HG03469 (cell line): ENCODE measurements at regions not wholly inside any gene's neighbourhood (a gene's known extent, or its start where the extent isn't known, plus 50 kb on each side); places are given as distances from the start of the nearest gene placed in this dataset.
"Not testable (repeated sequence)": the region's sequence is repeated elsewhere in the genome, so short reads cannot be mapped to it uniquely, and the experiment has no call there.

ENCODE experiments used
- ATAC-seq: cut with Tn5 transposase; IDR thresholded peaks from one replicate; pipeline ENCODE4 v1.9.1; 2021; ENCODE audit warnings: mild to moderate bottlenecking, moderate library complexity, moderate number of reproducible peaks; ENCODE audit not compliant: unreplicated experiment

GRCh38 chr13:73544175-73544574 lies 485.4 kb downstream of the KLF5 start:
- no peak for ATAC-seq

- no peak for ATAC-seq
Observed at GRCh38 chr13:73542446-73542845, 483.6 kb downstream of the KLF5 start.

GRCh38 chr13:73536865-73537264 lies 478.1 kb downstream of the KLF5 start:
- ATAC-seq: no peak

GRCh38 chr13:73535341-73535740 lies 476.5 kb downstream of the KLF5 start:
- ATAC-seq: no peak

GRCh38 chr13:73532987-73533510 lies 474.2 kb downstream of the KLF5 start:
- no peak for ATAC-seq

GRCh38 chr13:73532582-73532981 lies 473.8 kb downstream of the KLF5 start:
- no peak for ATAC-seq

- no peak for ATAC-seq
Observed at GRCh38 chr13:73531014-73531413, 472.2 kb downstream of the KLF5 start.

GRCh38 chr13:73522937-73523336 lies 464.1 kb downstream of the KLF5 start:
- no peak for ATAC-seq

GRCh38 chr13:73521985-73522524 lies 463.2 kb downstream of the KLF5 start:
- no peak for ATAC-seq

- ATAC-seq: no peak
Observed at GRCh38 chr13:73521290-73521624, 462.5 kb downstream of the KLF5 start.

- no peak for ATAC-seq
Observed at GRCh38 chr13:73520566-73521289, 461.9 kb downstream of the KLF5 start.

- ATAC-seq: not testable (repeated sequence)
Observed at GRCh38 chr13:73520135-73520534, 461.3 kb downstream of the KLF5 start.

GRCh38 chr13:73519396-73520116 lies 460.8 kb downstream of the KLF5 start:
- no peak for ATAC-seq

GRCh38 chr13:73517766-73518165 lies 459.0 kb downstream of the KLF5 start:
- ATAC-seq: no peak

- no peak for ATAC-seq
Observed at GRCh38 chr13:73516731-73517130, 457.9 kb downstream of the KLF5 start.

- ATAC-seq: no peak
Observed at GRCh38 chr13:73514208-73514607, 455.4 kb downstream of the KLF5 start.

GRCh38 chr13:73513751-73514150 lies 454.9 kb downstream of the KLF5 start:
- ATAC-seq: no peak

GRCh38 chr13:73508841-73509240 lies 450.0 kb downstream of the KLF5 start:
- no peak for ATAC-seq

- no peak for ATAC-seq
Observed at GRCh38 chr13:73505376-73505890, 446.6 kb downstream of the KLF5 start.

GRCh38 chr13:73499695-73500094 lies 440.9 kb downstream of the KLF5 start:
- ATAC-seq: no peak

GRCh38 chr13:73497430-73497829 lies 438.6 kb downstream of the KLF5 start:
- no peak for ATAC-seq

GRCh38 chr13:73496711-73497110 lies 437.9 kb downstream of the KLF5 start:
- no peak for ATAC-seq
